HG02884 (cell line): ENCODE measurements at regions not wholly inside any gene's neighbourhood (a gene's known extent, or its start where the extent isn't known, plus 50 kb on each side); places are given as distances from the start of the nearest gene placed in this dataset.

Source experiments
- ATAC-seq: cut with Tn5 transposase; IDR thresholded peaks from one replicate; pipeline ENCODE4 v1.9.1; 2021; ENCODE audit warnings: mild to moderate bottlenecking, moderate library complexity; ENCODE audit not compliant: unreplicated experiment

- no peak for ATAC-seq
Measured at GRCh38 chr16:17617021-17617552, 146.3 kb upstream of the XYLT1 start.

DNA sequence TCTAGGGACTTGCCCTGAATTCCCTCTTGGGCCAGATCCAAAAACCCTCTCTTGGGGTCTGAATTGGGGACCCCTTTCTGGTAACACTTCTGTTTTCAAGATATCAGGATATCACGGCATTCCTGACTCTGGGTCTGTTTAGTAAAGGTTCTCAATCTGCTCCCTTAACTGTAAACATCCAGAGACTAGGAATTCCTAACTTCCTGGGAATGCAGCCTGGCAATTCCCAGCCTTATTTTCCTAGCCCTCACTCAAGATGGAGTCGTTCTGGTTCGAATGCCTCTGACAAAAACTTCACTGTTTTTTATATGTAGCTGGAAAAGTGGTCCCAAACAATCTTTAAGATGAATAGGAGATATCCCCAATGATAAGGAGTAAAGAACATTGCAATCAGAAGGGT lies 141.6 kb upstream of the XYLT1 start:
- ATAC-seq: no peak

DNA sequence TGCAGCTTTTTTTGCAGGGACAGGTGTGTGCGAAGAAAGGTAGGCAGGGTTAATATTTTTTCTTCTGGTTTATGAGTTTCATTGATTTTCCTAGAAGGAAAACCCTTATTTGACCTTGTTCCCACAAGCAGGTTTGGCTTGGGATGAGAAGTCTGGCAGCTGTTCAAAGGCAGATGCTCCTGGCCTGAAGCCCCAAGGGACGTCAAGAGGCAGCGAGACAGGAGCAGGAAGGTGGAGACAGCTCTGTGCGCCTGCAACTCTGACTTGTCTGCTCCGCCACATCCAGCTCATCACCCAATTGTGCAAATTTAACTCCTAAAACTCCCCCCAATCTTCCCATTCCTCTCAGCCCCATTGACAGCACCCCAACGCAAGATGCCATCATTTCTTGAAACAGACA lies 136.8 kb upstream of the XYLT1 start:
- no peak for ATAC-seq

DNA sequence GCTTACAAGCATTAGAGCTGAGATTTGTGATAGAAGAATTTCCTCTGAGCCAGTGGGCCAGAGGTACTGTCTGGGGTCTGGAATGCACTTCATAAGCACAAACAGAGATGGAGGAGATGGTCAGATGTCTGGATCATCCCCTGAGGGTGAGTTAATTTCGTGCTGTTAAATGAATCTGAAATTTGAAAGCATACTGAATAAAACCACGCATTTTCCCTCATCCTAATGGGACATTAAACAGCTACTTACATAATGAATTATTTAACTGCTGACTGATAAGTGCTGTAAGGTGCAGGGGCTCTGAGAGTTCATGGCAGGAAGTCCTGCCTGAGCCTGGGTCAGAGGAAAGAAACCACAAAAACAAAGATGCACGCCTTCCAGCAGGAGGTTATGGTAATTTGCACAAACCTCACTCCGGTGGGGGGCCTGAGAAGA lies 136.3 kb upstream of the XYLT1 start:
- ATAC-seq: no peak

DNA sequence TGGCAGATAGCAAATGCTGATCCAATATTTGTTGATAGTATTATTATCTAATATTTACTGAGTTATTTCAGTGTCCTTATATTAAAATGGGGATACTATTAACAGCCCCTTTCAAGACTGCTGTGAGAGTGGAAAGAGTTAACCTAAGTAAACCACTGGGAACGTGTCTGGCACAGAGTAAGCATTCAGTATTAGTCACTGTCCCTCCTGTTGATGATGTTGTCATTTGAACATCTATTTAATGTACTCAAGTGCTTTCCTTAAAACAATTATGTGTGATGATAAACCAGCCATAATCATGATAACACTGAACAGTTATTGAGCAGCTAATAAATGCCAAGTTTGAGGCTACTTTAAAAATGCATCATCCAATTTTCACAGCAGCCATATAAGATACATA lies 135.7 kb upstream of the XYLT1 start:
- no peak for ATAC-seq

DNA sequence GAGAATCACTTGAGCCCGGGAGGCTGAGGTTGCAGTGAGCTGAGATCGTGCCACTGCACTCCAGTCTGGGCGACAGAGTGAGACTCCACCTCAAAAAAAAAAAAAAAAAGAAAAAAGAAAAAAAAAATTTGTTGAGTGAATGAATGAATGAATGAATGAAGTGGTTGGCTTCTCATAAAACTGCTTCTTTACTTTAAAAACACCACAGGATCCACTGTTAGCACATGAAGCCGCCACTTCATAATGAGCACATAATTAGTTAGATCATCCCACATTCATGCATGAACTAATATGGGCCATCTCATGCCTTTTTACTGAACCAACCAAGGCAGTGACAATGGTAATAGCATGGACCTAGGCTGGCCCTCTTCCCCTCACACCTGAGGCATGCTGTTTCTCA lies 135.0 kb upstream of the XYLT1 start:
- no peak for ATAC-seq

- ATAC-seq: no peak
Measured at GRCh38 chr16:17603626-17604025, 132.9 kb upstream of the XYLT1 start.

DNA sequence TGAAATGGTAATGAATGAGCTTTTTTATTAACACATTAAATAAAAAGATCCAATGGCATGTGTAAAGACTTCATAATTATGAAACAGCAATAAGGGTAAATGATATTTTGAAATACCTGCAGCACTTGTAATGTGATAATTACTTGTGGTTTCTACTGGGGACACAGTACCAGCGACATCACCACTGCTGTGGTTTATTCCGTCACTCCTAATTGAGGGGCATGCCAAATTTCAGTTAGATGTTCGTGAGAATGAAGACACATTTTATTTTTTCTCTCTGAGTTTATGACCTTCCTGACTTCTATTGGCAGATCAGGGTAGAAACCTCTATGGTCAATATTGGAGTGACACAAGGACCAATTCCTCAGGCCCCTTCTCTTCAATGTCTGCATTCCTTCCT lies 131.9 kb upstream of the XYLT1 start:
- ATAC-seq: no peak

- ATAC-seq: no peak
Measured at GRCh38 chr16:17598968-17599367, 128.2 kb upstream of the XYLT1 start.

GRCh38 chr16:17591655-17592405 lies 121.1 kb upstream of the XYLT1 start:
- no peak for ATAC-seq

- ATAC-seq: no peak
Measured at GRCh38 chr16:17590711-17591654, 120.2 kb upstream of the XYLT1 start.

GRCh38 chr16:17589898-17590297 lies 119.1 kb upstream of the XYLT1 start:
- no peak for ATAC-seq

DNA sequence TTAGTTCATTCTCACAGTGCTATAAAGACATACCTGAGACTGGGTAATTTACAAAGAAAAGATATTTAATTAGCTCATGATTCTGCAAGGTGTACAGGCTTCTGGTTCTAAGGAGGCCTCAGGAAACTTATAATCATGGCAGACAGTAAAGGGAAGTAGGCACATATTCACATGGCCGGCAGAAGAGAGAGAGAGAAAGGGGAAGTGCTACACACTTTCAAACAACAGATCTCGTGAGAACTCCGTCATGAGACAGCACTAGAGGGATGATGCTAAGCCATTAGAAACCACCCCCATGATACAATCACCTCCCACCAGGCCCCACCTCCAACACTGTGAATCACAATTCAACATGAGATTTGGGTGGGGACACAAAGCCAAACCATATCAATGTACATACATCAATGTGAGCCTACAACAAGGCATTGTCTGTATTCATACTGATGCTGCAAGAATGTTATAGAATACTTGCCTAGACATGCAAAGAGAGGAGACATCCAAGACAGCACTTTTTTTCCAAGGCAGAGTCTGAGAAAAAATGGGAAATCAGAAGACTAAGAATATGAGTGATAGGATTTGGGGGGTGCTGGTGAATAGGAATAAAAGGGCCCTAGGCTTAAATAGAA lies 114.8 kb upstream of the XYLT1 start:
- no peak for ATAC-seq

DNA sequence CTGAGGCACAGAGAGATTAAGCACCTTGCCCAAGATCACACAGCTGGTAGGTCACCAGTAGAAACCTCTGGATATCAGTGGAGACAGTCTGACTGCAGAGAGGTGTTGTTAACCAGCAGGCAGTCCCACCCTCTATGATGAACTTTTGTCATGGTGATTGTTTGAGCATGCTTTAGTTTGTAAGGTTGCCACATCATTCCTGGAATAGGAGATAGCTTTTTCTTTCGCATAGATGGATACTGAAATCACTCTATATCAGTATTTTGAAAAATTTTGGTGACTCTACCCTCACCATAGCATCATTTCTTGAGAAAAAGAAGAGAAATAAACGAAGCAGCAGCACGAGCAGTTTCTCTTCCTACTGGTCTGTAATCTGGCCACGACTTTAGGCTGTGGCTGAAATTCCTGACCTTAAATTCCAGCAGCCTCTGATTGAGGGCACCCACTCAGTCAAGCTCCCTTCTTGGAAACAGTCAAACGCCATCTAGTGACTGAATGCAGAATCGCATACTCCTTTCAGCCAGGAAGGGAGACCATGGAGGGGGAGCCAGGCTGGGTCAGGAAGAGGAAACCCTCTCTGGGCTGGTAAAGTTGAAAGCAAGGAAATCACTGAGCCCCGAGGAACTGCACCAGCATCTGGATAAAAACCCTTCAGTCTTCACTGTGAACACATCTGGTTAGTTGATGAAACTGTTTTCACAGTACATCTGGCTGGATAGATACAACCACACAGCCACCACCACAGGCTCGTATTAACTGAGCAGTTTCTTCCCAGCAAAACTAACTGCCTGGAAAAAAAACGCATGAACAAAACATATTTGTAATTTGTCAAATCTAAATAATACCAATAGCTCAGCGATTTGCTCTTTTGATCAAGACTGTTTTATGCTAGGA lies 108.5 kb upstream of the XYLT1 start:
- ATAC-seq: no peak

- ATAC-seq: no peak
Measured at GRCh38 chr16:17574256-17574655, 103.5 kb upstream of the XYLT1 start.

GRCh38 chr16:17572145-17572544 lies 101.4 kb upstream of the XYLT1 start:
- no peak for ATAC-seq

- ATAC-seq: no peak
Measured at GRCh38 chr16:17571499-17572093, 100.8 kb upstream of the XYLT1 start.

DNA sequence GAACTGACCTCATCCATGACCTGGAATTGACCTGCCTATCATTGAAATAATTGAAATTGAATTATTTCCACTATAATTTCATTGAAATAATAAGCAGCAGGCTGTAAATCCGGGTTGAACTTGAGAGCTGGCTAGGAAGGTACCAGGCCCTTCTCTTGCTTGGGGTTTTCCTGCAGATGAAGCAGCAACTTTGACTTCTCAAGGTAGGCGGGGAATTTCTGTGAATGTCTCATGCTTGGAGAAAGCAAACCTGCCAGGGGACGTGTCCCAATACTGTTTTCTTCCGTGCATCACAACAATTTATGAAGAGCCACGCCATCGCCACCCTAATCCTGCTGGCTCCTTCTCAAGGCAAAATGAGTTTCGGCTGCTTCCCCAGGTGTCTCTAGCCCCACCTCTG lies 97.5 kb upstream of the XYLT1 start:
- no peak for ATAC-seq

DNA sequence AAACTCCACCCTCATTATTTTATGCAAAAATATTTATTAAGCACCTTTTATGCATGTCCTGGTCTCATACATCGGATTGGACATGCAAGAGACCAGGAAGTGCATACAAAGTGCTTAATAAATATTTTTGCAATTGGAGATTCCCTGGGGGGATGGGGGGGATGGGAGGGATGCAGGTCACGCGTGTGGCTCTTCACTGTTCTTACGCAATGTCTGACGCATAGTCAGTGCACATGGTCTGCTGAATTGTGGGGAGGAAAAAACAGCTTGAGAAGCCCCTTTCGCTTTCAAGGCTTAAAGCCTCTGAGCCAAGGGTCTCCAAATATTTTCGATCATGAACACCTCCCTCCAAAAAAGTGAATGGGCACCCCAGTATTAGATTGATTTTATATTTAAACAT lies 96.7 kb upstream of the XYLT1 start:
- ATAC-seq: no peak
